HG03066 (cell line): ENCODE measurements at regions not wholly inside any gene's neighbourhood (a gene's known extent, or its start where the extent isn't known, plus 50 kb on each side); places are given as distances from the start of the nearest gene placed in this dataset.

Experiments
- ATAC-seq: cut with Tn5 transposase; IDR thresholded peaks from one replicate; pipeline ENCODE4 v1.9.1; 2021; ENCODE audit warnings: low read depth; ENCODE audit not compliant: unreplicated experiment

- ATAC-seq, result no peak
Measured at GRCh38 chr13:47216176-47216822, 319.4 kb upstream of the HTR2A start.

- ATAC-seq, result no peak
Measured at GRCh38 chr13:47215736-47216135, 318.9 kb upstream of the HTR2A start.

GRCh38 chr13:47213047-47213446 lies 316.2 kb upstream of the HTR2A start:
- ATAC-seq, result no peak

GRCh38 chr13:47211106-47211505 lies 314.3 kb upstream of the HTR2A start:
- no peak for ATAC-seq

GRCh38 chr13:47206111-47206510 lies 309.3 kb upstream of the HTR2A start:
- ATAC-seq, result no peak

- ATAC-seq, result no peak
Measured at GRCh38 chr13:47190696-47191305, 293.9 kb upstream of the HTR2A start.

- no peak for ATAC-seq
Measured at GRCh38 chr13:47188802-47189201, 291.9 kb upstream of the HTR2A start.

- no peak for ATAC-seq
Measured at GRCh38 chr13:47186471-47186870, 289.6 kb upstream of the HTR2A start.

- ATAC-seq, result no peak
Measured at GRCh38 chr13:47184321-47184720, 287.5 kb upstream of the HTR2A start.

- no peak for ATAC-seq
Measured at GRCh38 chr13:47179321-47179720, 282.5 kb upstream of the HTR2A start.

- no peak for ATAC-seq
Measured at GRCh38 chr13:47178090-47178950, 281.5 kb upstream of the HTR2A start.

- no peak for ATAC-seq
Measured at GRCh38 chr13:47175172-47175866, 278.5 kb upstream of the HTR2A start.

GRCh38 chr13:47170971-47171370 lies 274.1 kb upstream of the HTR2A start:
- ATAC-seq, result no peak

GRCh38 chr13:47168618-47169017 lies 271.8 kb upstream of the HTR2A start:
- no peak for ATAC-seq

GRCh38 chr13:47168066-47168465 lies 271.2 kb upstream of the HTR2A start:
- no peak for ATAC-seq

GRCh38 chr13:47166336-47166735 lies 269.5 kb upstream of the HTR2A start:
- no peak for ATAC-seq

GRCh38 chr13:47159853-47160550 lies 263.1 kb upstream of the HTR2A start:
- no peak for ATAC-seq

- no peak for ATAC-seq
Measured at GRCh38 chr13:47158593-47158992, 261.7 kb upstream of the HTR2A start.

- no peak for ATAC-seq
Measured at GRCh38 chr13:47148543-47148942, 251.7 kb upstream of the HTR2A start.

- no peak for ATAC-seq
Measured at GRCh38 chr13:47147812-47148119, 250.9 kb upstream of the HTR2A start.
